Common myeloid progenitor, CD34-positive (primary cell): ENCODE measurements at regions not wholly inside any gene's neighbourhood (a gene's known extent, or its start where the extent isn't known, plus 50 kb on each side); places are given as distances from the start of the nearest gene placed in this dataset.
"Not testable (repeated sequence)": the region's sequence is repeated elsewhere in the genome, so short reads cannot be mapped to it uniquely, and the experiment has no call there.

ENCODE experiments used
- CTCF ChIA-PET: fragments of 350-600 bp; sonication (Branson Sonifier 250); formaldehyde crosslinking; loops from one replicate; lab custom pipeline; 2021; ENCODE audit warnings: antibody characterized with exemption; lab: Charles Lee
- POLR2A ChIA-PET: fragments of 350-600 bp; sonication (Branson Sonifier 250); formaldehyde crosslinking; loops from one replicate; lab custom pipeline; 2021; ENCODE audit warnings: antibody characterized with exemption; lab: Charles Lee
- DNase-seq, 3 donors: peaks; one replicate each; pipeline versions ENCODE4 v3.0.0 to v3.0.0-alpha.2; 2013
- H3K27ac ChIP-seq, 2 experiments: 1 replicate in 1 of 2; 2 replicates in 1 of 2; pipeline ENCODE4 v1.7.0; 2013; ENCODE audit warnings: inconsistent platforms in 2 of 2, low read length in 2 of 2, mild to moderate bottlenecking in 2 of 2, low read depth in 1 of 2, moderate library complexity in 1 of 2; ENCODE audit not compliant: severe bottlenecking in 2 of 2, insufficient read depth in 1 of 2, poor library complexity in 1 of 2
- H3K27me3 ChIP-seq, 5 experiments: replicated peaks in 2 of 5; 1 replicate in 3 of 5; 2 replicates in 2 of 5; pipeline versions ENCODE4 v1.6.1 to v1.7.0; 2013; ENCODE audit warnings: low read length in 4 of 5, mild to moderate bottlenecking in 2 of 5, moderate library complexity in 2 of 5, inconsistent platforms in 1 of 5; ENCODE audit not compliant: insufficient read depth in 5 of 5, control insufficient read depth in 4 of 5
- H3K36me3 ChIP-seq, 4 experiments: 1 replicate in 2 of 4; 2 replicates in 2 of 4; pipeline versions ENCODE4 v1.6.1 to v1.7.0; 2013; ENCODE audit warnings: low read length in 3 of 4, control low read depth in 1 of 4, mild to moderate bottlenecking in 1 of 4; ENCODE audit not compliant: control insufficient read depth in 4 of 4, insufficient read depth in 4 of 4
- H3K4me1 ChIP-seq, 4 experiments: 1 replicate in 3 of 4; 2 replicates in 1 of 4; pipeline versions ENCODE4 v1.6.1 to v1.7.1; 2013; ENCODE audit warnings: low read length in 3 of 4, mild to moderate bottlenecking in 3 of 4, control low read depth in 1 of 4, inconsistent platforms in 1 of 4, moderate library complexity in 1 of 4; ENCODE audit not compliant: control insufficient read depth in 4 of 4, insufficient read depth in 4 of 4; ENCODE audit errors: control extremely low read depth in 1 of 4
- H3K4me3 ChIP-seq, 7 experiments: 1 replicate in 4 of 7; 2 replicates in 3 of 7; pipeline versions ENCODE4 v1.5.1 to v1.7.0; 2013; ENCODE audit warnings: mild to moderate bottlenecking in 7 of 7, low read length in 6 of 7, moderate library complexity in 6 of 7, inconsistent platforms in 2 of 7, low read depth in 2 of 7, control low read depth in 1 of 7; ENCODE audit not compliant: insufficient read depth in 4 of 7, control insufficient read depth in 1 of 7; ENCODE audit errors: extremely low read depth in 1 of 7
- H3K9me3 ChIP-seq, 5 experiments: 1 replicate in 4 of 5; 2 replicates in 1 of 5; pipeline versions ENCODE4 v1.6.1 to v1.7.1; 2013; ENCODE audit warnings: low read length in 4 of 5, mild to moderate bottlenecking in 2 of 5, inconsistent platforms in 1 of 5, low read depth in 1 of 5, moderate library complexity in 1 of 5; ENCODE audit not compliant: control insufficient read depth in 4 of 5, insufficient read depth in 2 of 5; ENCODE audit errors: control extremely low read depth in 1 of 5
- WGBS: methylation state at CpG from one replicate; pipeline ENCODE4 v1.1.5; 2013; ENCODE audit not compliant: insufficient coverage; 5-methylcytosine and 5-hydroxymethylcytosine counted together

DNA sequence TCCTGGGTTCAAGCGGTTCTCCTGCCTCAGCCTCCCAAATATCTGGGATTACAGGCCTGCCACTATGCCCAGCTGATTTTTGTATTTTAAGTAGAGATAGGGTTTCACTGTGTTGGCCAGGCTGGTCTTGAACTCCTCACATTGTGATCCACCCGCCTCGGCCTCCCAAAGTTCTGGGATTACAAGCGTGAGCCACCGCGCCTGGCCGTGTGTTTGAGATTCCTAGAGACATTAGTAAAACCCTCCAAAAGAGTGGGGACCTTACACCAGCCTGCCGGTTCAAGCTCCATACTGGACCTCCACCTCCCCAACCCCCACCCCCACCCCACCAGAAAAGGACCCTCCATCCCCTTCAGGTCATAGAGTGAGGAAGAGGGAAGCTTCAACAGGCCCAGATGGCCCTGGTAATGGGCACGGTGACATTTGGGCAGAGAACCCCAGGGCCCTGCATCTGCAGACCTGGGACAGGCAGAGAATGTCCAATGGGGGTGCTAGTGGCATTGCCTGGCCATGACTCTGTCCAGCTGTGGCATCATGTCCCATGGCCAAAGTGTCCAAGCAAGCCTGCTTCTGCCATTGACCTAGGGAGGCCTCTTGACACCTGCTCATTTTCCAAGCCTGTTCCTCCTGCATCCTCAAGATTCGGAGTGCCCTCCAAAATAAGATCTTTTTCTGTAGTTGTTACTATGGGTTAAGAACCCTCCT, 108.9 kb upstream of the KLF13 start:
- H3K9me3 ChIP-seq: no peaks in the 10 kb centered on the region
- WGBS: 100% methylated on average over 3 of the region's 10 CpGs
- DNase-seq: no peak
- no peaks in the 10 kb centered on the region for H3K36me3 ChIP-seq
- H3K27me3 ChIP-seq: no peaks in the 10 kb centered on the region
- H3K27ac ChIP-seq: no peak overlapping the region
- peaks cover 3 to 53% (median 21%) of the 10 kb centered on the region in 4 experiments for H3K4me1 ChIP-seq
- no peak overlapping the region for H3K4me3 ChIP-seq
- ChIA-PET POLR2A (no interaction called here), CTCF (interaction anchor here (1.2 to 2.1 kb wide), 3 partner anchors 46 to 271 kb away, joined by 5 to 6 read pairs (median 5); no protein-coding TSS in a partner anchor)

- no peak overlapping the region for H3K4me3 ChIP-seq
- H3K36me3 ChIP-seq: no peaks in the 10 kb centered on the region
- no CpG with 5 or more reads among the region's 3 CpGs for WGBS
- H3K4me1 ChIP-seq: peaks cover 5 to 63% (median 36%) of the 10 kb centered on the region in 4 experiments
- no peak overlapping the region for H3K27ac ChIP-seq
- H3K9me3 ChIP-seq: no peaks in the 10 kb centered on the region
- ChIA-PET CTCF (interaction anchor here (1.4 to 2.1 kb wide), 2 partner anchors 11 to 270 kb away, joined by 3 to 6 read pairs; no protein-coding TSS in a partner anchor), POLR2A (no interaction called here)
- no peak for DNase-seq
- no peaks in the 10 kb centered on the region for H3K27me3 ChIP-seq
Observed at GRCh38 chr15:31219221-31219620, 107.4 kb upstream of the KLF13 start.

GRCh38 chr15:31221936-31222515, 104.6 kb upstream of the KLF13 start:
- Histone ChIP-seq H3K27ac (no peak overlapping the region), H3K4me1 (peaks cover 3 to 45% (median 22%) of the 10 kb centered on the region in 4 experiments), H3K36me3 (no peaks in the 10 kb centered on the region), H3K4me3 (no peak overlapping the region), H3K27me3 (no peaks in the 10 kb centered on the region), H3K9me3 (no peaks in the 10 kb centered on the region)
- ChIA-PET CTCF (interaction anchor here (1.1 kb wide), 1 partner anchor 47 kb away, joined by 4 read pairs; no protein-coding TSS in a partner anchor), POLR2A (interaction anchor here (0.6 kb wide), 1 partner anchor 10 kb away, joined by 4 read pairs; no protein-coding TSS in a partner anchor)
- DNase-seq: no peak
- WGBS: 69% methylated on average over 7 of the region's 11 CpGs

GRCh38 chr15:31222773-31223341, 103.8 kb upstream of the KLF13 start:
- peak overlapping the region in 1 of 7 experiments; percentile 40 for H3K4me3 ChIP-seq

GRCh38 chr15:31223478-31224350, 102.9 kb upstream of the KLF13 start:
- Histone ChIP-seq H3K4me1 (peaks cover 3 to 45% (median 22%) of the 10 kb centered on the region in 4 experiments), H3K9me3 (no peaks in the 10 kb centered on the region), H3K27me3 (no peaks in the 10 kb centered on the region), H3K27ac (no peak overlapping the region), H3K4me3 (peak overlapping the region in 5 of 7 experiments; percentile 7 to 45 (median 33)), H3K36me3 (no peaks in the 10 kb centered on the region)
- CTCF ChIA-PET: interaction anchor here (1.4 to 1.5 kb wide), 2 partner anchors 40 to 46 kb away, joined by 3 read pairs; no protein-coding TSS in a partner anchor
- no peak for DNase-seq
- 69% methylated on average over 36 of the region's 42 CpGs for WGBS
- POLR2A ChIA-PET: interaction anchor here (0.6 to 1.0 kb wide), 3 partner anchors 87 to 212 kb away, joined by 3 read pairs; no protein-coding TSS in a partner anchor

More at GRCh38 chr15:31222773-31223341, 103.8 kb upstream of the KLF13 start:
- no peaks in the 10 kb centered on the region for H3K36me3 ChIP-seq
- H3K27ac ChIP-seq: no peak overlapping the region
- H3K9me3 ChIP-seq: no peaks in the 10 kb centered on the region
- POLR2A ChIA-PET: no interaction called here
- H3K27me3 ChIP-seq: no peaks in the 10 kb centered on the region
- WGBS: 92% methylated on average over 6 of the region's 10 CpGs
- H3K4me1 ChIP-seq: peaks cover 3 to 46% (median 22%) of the 10 kb centered on the region in 4 experiments
- DNase-seq: no peak
- CTCF ChIA-PET: interaction anchor here (1.1 kb wide), 1 partner anchor 46 kb away, joined by 4 read pairs; no protein-coding TSS in a partner anchor

- WGBS: 87% methylated on average over 4 of the region's 4 CpGs
- CTCF ChIA-PET: interaction anchor here (1.4 to 1.5 kb wide), 2 partner anchors 39 to 45 kb away, joined by 3 read pairs; no protein-coding TSS in a partner anchor
- POLR2A ChIA-PET, H3K27me3 ChIP-seq, H3K9me3 ChIP-seq, H3K36me3 ChIP-seq, H3K27ac ChIP-seq, H3K4me3 ChIP-seq: not testable (repeated sequence)
- DNase-seq: peak; percentile 22 to 69 (median 47)
- peaks cover 3 to 50% (median 22%) of the 10 kb centered on the region in 4 experiments for H3K4me1 ChIP-seq
Observed at GRCh38 chr15:31224661-31225060, 102.0 kb upstream of the KLF13 start.
